Neural progenitor cell (in vitro differentiated cells): ENCODE measurements at regions not wholly inside any gene's neighbourhood (a gene's known extent, or its start where the extent isn't known, plus 50 kb on each side); places are given as distances from the start of the nearest gene placed in this dataset.

Source experiments
- DNase-seq: peaks from one replicate; pipeline ENCODE4 v3.0.0-alpha.2; 2016; ENCODE audit warnings: low spot score
- H2AFZ ChIP-seq: fragments of 200-600 bp; sonication (generic); replicated peaks from 2 replicates; pipeline ENCODE4 v1.6.1; 2016; ENCODE audit warnings: antibody characterized with exemption
- H3F3A ChIP-seq: fragments of 200-600 bp; sonication (generic); 2 replicates; pipeline ENCODE4 v1.6.1; 2016; ENCODE audit warnings: antibody characterized with exemption, low read depth
- H3K27ac ChIP-seq: fragments of 200-600 bp; sonication (generic); 2 replicates; pipeline ENCODE4 v1.5.1; 2016; ENCODE audit warnings: mild to moderate bottlenecking
- H3K27me3 ChIP-seq: fragments of 200-600 bp; sonication (generic); 2 replicates; pipeline ENCODE4 v1.6.1; 2016; ENCODE audit warnings: mild to moderate bottlenecking, moderate library complexity
- H3K36me3 ChIP-seq: fragments of 200-600 bp; sonication (generic); 2 replicates; pipeline ENCODE4 v1.5.1; 2016
- H3K4me1 ChIP-seq: fragments of 200-600 bp; sonication (generic); 2 replicates; pipeline ENCODE4 v1.6.1; 2016; ENCODE audit warnings: mixed run types
- H3K4me2 ChIP-seq: fragments of 200-600 bp; sonication (generic); 2 replicates; pipeline ENCODE4 v1.6.1; 2016
- H3K4me3 ChIP-seq: fragments of 200-600 bp; sonication (generic); 2 replicates; pipeline ENCODE4 v1.5.1; 2016
- H3K79me2 ChIP-seq: fragments of 200-600 bp; sonication (generic); 2 replicates; pipeline ENCODE4 v1.6.1; 2016; ENCODE audit warnings: low read depth
- H3K9ac ChIP-seq: fragments of 200-600 bp; sonication (generic); 2 replicates; pipeline ENCODE4 v1.6.1; 2016
- H3K9me3 ChIP-seq: fragments of 200-600 bp; sonication (generic); 2 replicates; pipeline ENCODE4 v1.5.1; 2016; ENCODE audit warnings: low read depth
- H4K20me1 ChIP-seq: fragments of 200-600 bp; sonication (generic); 2 replicates; pipeline ENCODE4 v1.6.1; 2016; ENCODE audit warnings: low read depth
- H3K27ac Mint-ChIP-seq: 3 replicates; pipeline ENCODE4 v1.8.0; 2021; ENCODE audit warnings: mixed read lengths
- H3K27me3 Mint-ChIP-seq: 2 replicates; pipeline ENCODE4 v1.8.0; 2022; ENCODE audit warnings: low read depth, mild to moderate bottlenecking, inconsistent platforms, moderate library complexity, mixed read lengths; ENCODE audit not compliant: insufficient read depth
- H3K36me3 Mint-ChIP-seq: 3 replicates; pipeline ENCODE4 v1.8.0; 2021; ENCODE audit warnings: mixed read lengths
- H3K4me1 Mint-ChIP-seq: 3 replicates; pipeline ENCODE4 v1.8.0; 2021; ENCODE audit warnings: mixed read lengths
- H3K4me3 Mint-ChIP-seq: 3 replicates; pipeline ENCODE4 v1.8.0; 2021; ENCODE audit warnings: mild to moderate bottlenecking, moderate library complexity, mixed read lengths
- H3K9me3 Mint-ChIP-seq: 3 replicates; pipeline ENCODE4 v1.8.0; 2020; ENCODE audit warnings: mixed read lengths
- CTCF ChIP-seq: fragments of 200-600 bp; sonication (generic); IDR thresholded peaks from 2 replicates; pipeline ENCODE4 v1.5.1; 2017; ENCODE audit warnings: antibody characterized with exemption, mild to moderate bottlenecking
- EZH2 ChIP-seq: fragments of 200-600 bp; sonication (generic); IDR thresholded peaks from 2 replicates; pipeline ENCODE4 v1.6.1; 2017; ENCODE audit warnings: antibody characterized with exemption, mild to moderate bottlenecking, moderate library complexity
- EZH2phosphoT487 ChIP-seq: fragments of 200-600 bp; sonication (generic); IDR thresholded peaks from 2 replicates; pipeline ENCODE4 v1.6.1; 2017; ENCODE audit warnings: antibody characterized with exemption

- Mint-ChIP-seq H3K36me3 (peaks cover 2% of the 10 kb centered on the region), H3K4me1 (no peaks in the 10 kb centered on the region), H3K9me3 (peaks cover 8% of the 10 kb centered on the region), H3K27ac (no peak overlapping the region), H3K4me3 (no peak overlapping the region), H3K27me3 (peaks cover 3% of the 10 kb centered on the region)
- no peak overlapping the region for H3K9ac ChIP-seq
- TF ChIP-seq CTCF (no peak), EZH2 (no peak), EZH2phosphoT487 (no peak)
- H3K4me2 ChIP-seq, result no peak overlapping the region
- no peaks in the 10 kb centered on the region for H3F3A ChIP-seq
- no peaks in the 10 kb centered on the region for H3K27me3 ChIP-seq
- H3K36me3 ChIP-seq, result no peaks in the 10 kb centered on the region
- DNase-seq, result no peak
- H3K4me3 ChIP-seq, result no peak overlapping the region
- no peaks in the 10 kb centered on the region for H4K20me1 ChIP-seq
- H3K9me3 ChIP-seq, result no peaks in the 10 kb centered on the region
- no peak overlapping the region for H3K27ac ChIP-seq
- H3K79me2 ChIP-seq, result no peaks in the 10 kb centered on the region
- no peaks in the 10 kb centered on the region for H3K4me1 ChIP-seq
- no peak overlapping the region for H2AFZ ChIP-seq
Measured at GRCh38 chr9:90507621-90508020, 135.0 kb downstream of the DIRAS2 start.

GRCh38 chr9:90508940-90509339 is 133.7 kb downstream of the DIRAS2 start:
- H3K4me1 Mint-ChIP-seq, result no peaks in the 10 kb centered on the region
- peaks cover 2% of the 10 kb centered on the region for H3K9me3 Mint-ChIP-seq
- no peaks in the 10 kb centered on the region for H3K36me3 Mint-ChIP-seq
- no peaks in the 10 kb centered on the region for H3K36me3 ChIP-seq
- H2AFZ ChIP-seq, result no peak overlapping the region
- H3K4me1 ChIP-seq, result no peaks in the 10 kb centered on the region
- no peak for TF ChIP-seq EZH2phosphoT487
- no peak for TF ChIP-seq CTCF
- no peak for TF ChIP-seq EZH2
- no peak overlapping the region for H3K9ac ChIP-seq
- H4K20me1 ChIP-seq, result no peaks in the 10 kb centered on the region
- no peak overlapping the region for H3K4me2 ChIP-seq
- no peak for DNase-seq
- H3K27ac Mint-ChIP-seq, result no peak overlapping the region
- peaks cover 3% of the 10 kb centered on the region for H3K27me3 Mint-ChIP-seq
- no peaks in the 10 kb centered on the region for H3F3A ChIP-seq
- H3K4me3 Mint-ChIP-seq, result no peak overlapping the region
- H3K9me3 ChIP-seq, result no peaks in the 10 kb centered on the region
- H3K27ac ChIP-seq, result no peak overlapping the region
- H3K4me3 ChIP-seq, result no peak overlapping the region
- no peaks in the 10 kb centered on the region for H3K27me3 ChIP-seq
- H3K79me2 ChIP-seq, result no peaks in the 10 kb centered on the region

GRCh38 chr9:90511711-90512110 is 130.9 kb downstream of the DIRAS2 start:
- Histone ChIP-seq H3F3A (no peaks in the 10 kb centered on the region), H3K27ac (no peak overlapping the region), H2AFZ (no peak overlapping the region), H3K9ac (no peak overlapping the region), H3K4me1 (no peaks in the 10 kb centered on the region), H3K4me2 (no peak overlapping the region), H3K27me3 (no peaks in the 10 kb centered on the region), H3K9me3 (no peaks in the 10 kb centered on the region), H3K36me3 (no peaks in the 10 kb centered on the region), H3K4me3 (no peak overlapping the region), H4K20me1 (no peaks in the 10 kb centered on the region), H3K79me2 (no peaks in the 10 kb centered on the region)
- no peak for DNase-seq
- Mint-ChIP-seq H3K4me1 (no peaks in the 10 kb centered on the region), H3K27me3 (peaks cover 6% of the 10 kb centered on the region), H3K4me3 (no peak overlapping the region), H3K27ac (no peak overlapping the region), H3K36me3 (no peaks in the 10 kb centered on the region), H3K9me3 (no peaks in the 10 kb centered on the region)
- TF ChIP-seq EZH2 (no peak), CTCF (no peak), EZH2phosphoT487 (no peak)

GRCh38 chr9:90514877-90515276 is 127.7 kb downstream of the DIRAS2 start:
- Mint-ChIP-seq H3K36me3 (no peaks in the 10 kb centered on the region), H3K4me1 (no peaks in the 10 kb centered on the region), H3K4me3 (no peak overlapping the region), H3K27ac (no peak overlapping the region), H3K9me3 (no peaks in the 10 kb centered on the region), H3K27me3 (peaks cover 3% of the 10 kb centered on the region)
- Histone ChIP-seq H3K9me3 (no peaks in the 10 kb centered on the region), H3K36me3 (no peaks in the 10 kb centered on the region), H3K27ac (no peak overlapping the region), H3F3A (no peaks in the 10 kb centered on the region), H2AFZ (no peak overlapping the region), H3K4me3 (no peak overlapping the region), H3K79me2 (no peaks in the 10 kb centered on the region), H3K27me3 (no peaks in the 10 kb centered on the region), H3K9ac (no peak overlapping the region), H3K4me2 (no peak overlapping the region), H3K4me1 (no peaks in the 10 kb centered on the region), H4K20me1 (no peaks in the 10 kb centered on the region)
- DNase-seq, result no peak
- no peak for TF ChIP-seq CTCF
- TF ChIP-seq EZH2phosphoT487, result no peak
- TF ChIP-seq EZH2, result no peak
